GM23338 (cell line): ENCODE measurements at regions not wholly inside any gene's neighbourhood (a gene's known extent, or its start where the extent isn't known, plus 50 kb on each side); places are given as distances from the start of the nearest gene placed in this dataset.

Experiments used
- ATAC-seq: fragments of 200-7000 bp; cut with Tn5 transposase; 3 replicates; pipeline ENCODE4 v1.9.1; 2020
- DNase-seq: peaks from one replicate; pipeline ENCODE4 v3.0.0-alpha.2; 2015; ENCODE audit warnings: low spot score
- H2AFZ ChIP-seq: fragments of 200-600 bp; sonication (generic); 2 replicates; pipeline ENCODE4 v1.8.0; 2016; ENCODE audit warnings: antibody characterized with exemption, mild to moderate bottlenecking, moderate library complexity
- H3F3A ChIP-seq: fragments of 200-600 bp; sonication (generic); replicated peaks from 2 replicates; pipeline ENCODE4 v1.8.0; 2017; ENCODE audit warnings: antibody characterized with exemption, mixed run types, low read depth
- H3K27ac ChIP-seq: fragments of 200-600 bp; sonication (generic); 2 replicates; pipeline ENCODE4 v1.6.1; 2016; ENCODE audit warnings: low read depth
- H3K27me3 ChIP-seq: fragments of 200-600 bp; sonication (generic); 2 replicates; pipeline ENCODE4 v1.8.0; 2016; ENCODE audit warnings: mild to moderate bottlenecking, mixed run types, moderate library complexity; ENCODE audit not compliant: insufficient read depth
- H3K36me3 ChIP-seq: fragments of 200-600 bp; sonication (generic); 2 replicates; pipeline ENCODE4 v1.8.0; 2016; ENCODE audit warnings: mild to moderate bottlenecking; ENCODE audit not compliant: insufficient read depth
- H3K4me1 ChIP-seq: fragments of 200-600 bp; sonication (generic); 2 replicates; pipeline ENCODE4 v1.8.0; 2016; ENCODE audit warnings: mild to moderate bottlenecking, moderate library complexity; ENCODE audit not compliant: insufficient read depth
- H3K4me2 ChIP-seq: fragments of 200-600 bp; sonication (generic); 2 replicates; pipeline ENCODE4 v1.7.1; 2017; ENCODE audit warnings: mixed run types
- H3K4me3 ChIP-seq: fragments of 200-600 bp; sonication (generic); 2 replicates; pipeline ENCODE4 v1.6.1; 2016; ENCODE audit warnings: mixed run types
- H3K79me2 ChIP-seq: fragments of 200-600 bp; sonication (generic); replicated peaks from 2 replicates; pipeline ENCODE4 v1.8.0; 2017; ENCODE audit warnings: mild to moderate bottlenecking; ENCODE audit not compliant: insufficient read depth
- H3K9me2 ChIP-seq: fragments of 200-600 bp; sonication (generic); 2 replicates; pipeline ENCODE4 v1.8.0; 2017; ENCODE audit not compliant: insufficient read depth
- H4K20me1 ChIP-seq: fragments of 200-600 bp; sonication (generic); replicated peaks from 2 replicates; pipeline ENCODE4 v1.8.0; 2017; ENCODE audit warnings: mild to moderate bottlenecking; ENCODE audit not compliant: insufficient read depth
- H3K27ac Mint-ChIP-seq: 2 replicates; pipeline ENCODE4 v1.8.0; 2020; ENCODE audit warnings: inconsistent platforms, mild to moderate bottlenecking, moderate library complexity, mixed read lengths
- H3K27me3 Mint-ChIP-seq: 3 replicates; pipeline ENCODE4 v1.8.0; 2022; ENCODE audit warnings: low read depth, mild to moderate bottlenecking, moderate library complexity, mixed read lengths, inconsistent platforms; ENCODE audit not compliant: insufficient read depth, poor library complexity
- H3K36me3 Mint-ChIP-seq: 3 replicates; pipeline ENCODE4 v1.8.0; 2021; ENCODE audit warnings: low read depth, mild to moderate bottlenecking, inconsistent platforms, moderate library complexity, mixed read lengths
- H3K4me1 Mint-ChIP-seq: 3 replicates; pipeline ENCODE4 v1.8.0; 2020; ENCODE audit warnings: mild to moderate bottlenecking, inconsistent platforms, mixed read lengths
- H3K4me3 Mint-ChIP-seq: 3 replicates; pipeline ENCODE4 v1.8.0; 2021; ENCODE audit warnings: moderate library complexity, mild to moderate bottlenecking, inconsistent platforms, mixed read lengths
- H3K9me3 Mint-ChIP-seq: 3 replicates; pipeline ENCODE4 v1.8.0; 2020; ENCODE audit warnings: moderate library complexity, mild to moderate bottlenecking, inconsistent platforms, mixed read lengths
- CREB1 ChIP-seq: fragments of 250-450 bp; sonication (Bioruptor Pico); IDR thresholded peaks from 2 replicates; pipeline ENCODE4 v1.5.0; 2020; ENCODE audit warnings: low read depth, mild to moderate bottlenecking, moderate library complexity
- CTCF ChIP-seq, 2 experiments: fragments of 200-600 bp in 1 of 2; sonication (generic) in 1 of 2; conservative IDR thresholded peaks; 2 replicates each; pipeline versions ENCODE4 v1.5.1 to v1.6.1; 2016 to 2017; ENCODE audit warnings: antibody characterized with exemption in 2 of 2, low read depth in 2 of 2, mild to moderate bottlenecking in 2 of 2, moderate library complexity in 1 of 2
- ETS1 ChIP-seq: IDR thresholded peaks from 2 replicates; pipeline ENCODE4 v1.6.1; 2016; ENCODE audit warnings: antibody characterized with exemption
- EZH2 ChIP-seq: fragments of 200-600 bp; sonication (generic); IDR thresholded peaks from one replicate; pipeline ENCODE4 v1.8.0; 2017; ENCODE audit warnings: antibody characterized with exemption, mild to moderate bottlenecking, low read depth; ENCODE audit not compliant: unreplicated experiment
- EZH2phosphoT487 ChIP-seq: fragments of 200-600 bp; sonication (generic); IDR thresholded peaks from one replicate; pipeline ENCODE4 v1.8.1; 2018; ENCODE audit warnings: antibody characterized with exemption; ENCODE audit not compliant: unreplicated experiment
- JUNB ChIP-seq: IDR thresholded peaks from one replicate; pipeline ENCODE4 v1.6.1; 2016; ENCODE audit warnings: antibody characterized with exemption; ENCODE audit not compliant: unreplicated experiment
- NANOG ChIP-seq: IDR thresholded peaks from 2 replicates; pipeline ENCODE4 v1.6.1; 2016; ENCODE audit warnings: antibody characterized with exemption, borderline replicate concordance
- POLR2AphosphoS5 ChIP-seq: IDR thresholded peaks from 2 replicates; pipeline ENCODE4 v1.6.1; 2016; ENCODE audit warnings: antibody characterized with exemption, low read depth
- STAT1 ChIP-seq: IDR thresholded peaks from one replicate; pipeline ENCODE4 v1.6.1; 2016; ENCODE audit warnings: antibody characterized with exemption; ENCODE audit not compliant: unreplicated experiment
- ZNF114 ChIP-seq: fragments of 250-450 bp; sonication (Bioruptor Pico); IDR thresholded peaks from 2 replicates; pipeline ENCODE4 v1.5.0; 2020; ENCODE audit warnings: mild to moderate bottlenecking, moderate library complexity
- ZNF331 ChIP-seq: fragments of 250-450 bp; sonication (Bioruptor Pico); IDR thresholded peaks from 2 replicates; pipeline ENCODE4 v1.5.0; 2020; ENCODE audit warnings: low read depth, mild to moderate bottlenecking, moderate library complexity
- TF ChIP-seq, protein P1 (sequence below): fragments of 250-450 bp; sonication (Bioruptor Pico); IDR thresholded peaks from 2 replicates; pipeline ENCODE4 v1.5.0; 2020; ENCODE audit warnings: mild to moderate bottlenecking, moderate library complexity
- TF ChIP-seq, protein P2 (sequence below): IDR thresholded peaks from one replicate; pipeline ENCODE4 v1.6.1; 2018; ENCODE audit warnings: antibody characterized with exemption; ENCODE audit not compliant: unreplicated experiment

DNA sequence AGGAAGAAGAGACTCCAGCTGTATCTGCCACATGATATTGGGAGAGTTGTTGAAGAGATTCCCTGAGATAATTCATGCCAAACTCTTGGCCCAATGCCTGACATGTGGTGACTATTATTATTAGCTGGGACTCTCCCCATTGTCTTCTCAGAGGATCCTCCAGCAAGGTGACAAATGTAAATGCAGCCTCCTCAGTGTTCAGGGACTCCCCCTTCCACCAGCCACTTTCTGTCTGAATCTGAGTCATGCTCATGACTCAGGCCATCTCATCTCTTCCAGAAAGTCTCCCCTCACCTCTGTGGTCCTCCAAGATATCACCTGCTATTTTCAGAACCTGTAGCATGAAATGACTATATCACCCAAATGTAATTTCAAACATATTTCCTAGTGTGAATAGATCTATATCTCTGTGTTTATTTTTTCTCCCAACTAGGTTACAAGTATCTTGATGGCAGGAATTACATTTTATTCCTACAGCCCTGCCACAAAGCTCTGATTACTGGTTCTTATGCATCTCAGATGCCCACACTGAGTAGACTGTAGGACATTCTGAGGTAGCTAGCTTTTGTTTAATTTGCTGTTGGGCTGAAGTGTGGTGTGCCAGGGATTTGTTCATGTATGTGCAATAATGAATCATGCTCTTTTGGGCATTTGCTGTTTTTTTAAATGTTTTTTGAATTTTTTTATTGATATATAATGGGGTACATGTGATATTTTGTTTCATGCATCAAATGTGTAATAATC is 126.6 kb upstream of the IL12B start:
- Histone ChIP-seq H3K79me2 (no peaks in the 10 kb centered on the region), H4K20me1 (no peaks in the 10 kb centered on the region), H3K27me3 (no peaks in the 10 kb centered on the region), H3K9me2 (no peaks in the 10 kb centered on the region), H3F3A (no peaks in the 10 kb centered on the region), H3K27ac (no peak overlapping the region), H3K4me1 (no peaks in the 10 kb centered on the region), H2AFZ (no peak overlapping the region), H3K4me2 (no peak overlapping the region), H3K36me3 (no peaks in the 10 kb centered on the region), H3K4me3 (no peak overlapping the region)
- TF ChIP-seq CREB1 = no peak
- TF ChIP-seq, protein P1, sequence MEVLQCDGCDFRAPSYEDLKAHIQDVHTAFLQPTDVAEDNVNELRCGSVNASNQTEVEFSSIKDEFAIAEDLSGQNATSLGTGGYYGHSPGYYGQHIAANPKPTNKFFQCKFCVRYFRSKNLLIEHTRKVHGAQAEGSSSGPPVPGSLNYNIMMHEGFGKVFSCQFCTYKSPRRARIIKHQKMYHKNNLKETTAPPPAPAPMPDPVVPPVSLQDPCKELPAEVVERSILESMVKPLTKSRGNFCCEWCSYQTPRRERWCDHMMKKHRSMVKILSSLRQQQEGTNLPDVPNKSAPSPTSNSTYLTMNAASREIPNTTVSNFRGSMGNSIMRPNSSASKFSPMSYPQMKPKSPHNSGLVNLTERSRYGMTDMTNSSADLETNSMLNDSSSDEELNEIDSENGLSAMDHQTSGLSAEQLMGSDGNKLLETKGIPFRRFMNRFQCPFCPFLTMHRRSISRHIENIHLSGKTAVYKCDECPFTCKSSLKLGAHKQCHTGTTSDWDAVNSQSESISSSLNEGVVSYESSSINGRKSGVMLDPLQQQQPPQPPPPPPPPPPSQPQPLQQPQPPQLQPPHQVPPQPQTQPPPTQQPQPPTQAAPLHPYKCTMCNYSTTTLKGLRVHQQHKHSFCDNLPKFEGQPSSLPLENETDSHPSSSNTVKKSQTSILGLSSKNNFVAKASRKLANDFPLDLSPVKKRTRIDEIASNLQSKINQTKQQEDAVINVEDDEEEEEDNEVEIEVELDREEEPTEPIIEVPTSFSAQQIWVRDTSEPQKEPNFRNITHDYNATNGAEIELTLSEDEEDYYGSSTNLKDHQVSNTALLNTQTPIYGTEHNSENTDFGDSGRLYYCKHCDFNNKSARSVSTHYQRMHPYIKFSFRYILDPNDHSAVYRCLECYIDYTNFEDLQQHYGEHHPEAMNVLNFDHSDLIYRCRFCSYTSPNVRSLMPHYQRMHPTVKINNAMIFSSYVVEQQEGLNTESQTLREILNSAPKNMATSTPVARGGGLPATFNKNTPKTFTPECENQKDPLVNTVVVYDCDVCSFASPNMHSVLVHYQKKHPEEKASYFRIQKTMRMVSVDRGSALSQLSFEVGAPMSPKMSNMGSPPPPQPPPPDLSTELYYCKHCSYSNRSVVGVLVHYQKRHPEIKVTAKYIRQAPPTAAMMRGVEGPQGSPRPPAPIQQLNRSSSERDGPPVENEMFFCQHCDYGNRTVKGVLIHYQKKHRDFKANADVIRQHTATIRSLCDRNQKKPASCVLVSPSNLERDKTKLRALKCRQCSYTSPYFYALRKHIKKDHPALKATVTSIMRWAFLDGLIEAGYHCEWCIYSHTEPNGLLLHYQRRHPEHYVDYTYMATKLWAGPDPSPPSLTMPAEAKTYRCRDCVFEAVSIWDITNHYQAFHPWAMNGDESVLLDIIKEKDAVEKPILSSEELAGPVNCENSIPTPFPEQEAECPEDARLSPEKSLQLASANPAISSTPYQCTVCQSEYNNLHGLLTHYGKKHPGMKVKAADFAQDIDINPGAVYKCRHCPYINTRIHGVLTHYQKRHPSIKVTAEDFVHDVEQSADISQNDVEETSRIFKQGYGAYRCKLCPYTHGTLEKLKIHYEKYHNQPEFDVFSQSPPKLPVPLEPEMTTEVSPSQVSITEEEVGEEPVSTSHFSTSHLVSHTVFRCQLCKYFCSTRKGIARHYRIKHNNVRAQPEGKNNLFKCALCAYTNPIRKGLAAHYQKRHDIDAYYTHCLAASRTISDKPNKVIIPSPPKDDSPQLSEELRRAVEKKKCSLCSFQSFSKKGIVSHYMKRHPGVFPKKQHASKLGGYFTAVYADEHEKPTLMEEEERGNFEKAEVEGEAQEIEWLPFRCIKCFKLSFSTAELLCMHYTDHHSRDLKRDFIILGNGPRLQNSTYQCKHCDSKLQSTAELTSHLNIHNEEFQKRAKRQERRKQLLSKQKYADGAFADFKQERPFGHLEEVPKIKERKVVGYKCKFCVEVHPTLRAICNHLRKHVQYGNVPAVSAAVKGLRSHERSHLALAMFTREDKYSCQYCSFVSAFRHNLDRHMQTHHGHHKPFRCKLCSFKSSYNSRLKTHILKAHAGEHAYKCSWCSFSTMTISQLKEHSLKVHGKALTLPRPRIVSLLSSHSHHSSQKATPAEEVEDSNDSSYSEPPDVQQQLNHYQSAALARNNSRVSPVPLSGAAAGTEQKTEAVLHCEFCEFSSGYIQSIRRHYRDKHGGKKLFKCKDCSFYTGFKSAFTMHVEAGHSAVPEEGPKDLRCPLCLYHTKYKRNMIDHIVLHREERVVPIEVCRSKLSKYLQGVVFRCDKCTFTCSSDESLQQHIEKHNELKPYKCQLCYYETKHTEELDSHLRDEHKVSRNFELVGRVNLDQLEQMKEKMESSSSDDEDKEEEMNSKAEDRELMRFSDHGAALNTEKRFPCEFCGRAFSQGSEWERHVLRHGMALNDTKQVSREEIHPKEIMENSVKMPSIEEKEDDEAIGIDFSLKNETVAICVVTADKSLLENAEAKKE (CRISPR knock-in tag) = no peak
- TF ChIP-seq POLR2AphosphoS5 = no peak
- TF ChIP-seq ZNF331 (CRISPR knock-in tag) = no peak
- no peak for TF ChIP-seq EZH2
- no peak for TF ChIP-seq EZH2phosphoT487
- no peak for TF ChIP-seq ETS1
- TF ChIP-seq JUNB = no peak
- TF ChIP-seq, protein P2, sequence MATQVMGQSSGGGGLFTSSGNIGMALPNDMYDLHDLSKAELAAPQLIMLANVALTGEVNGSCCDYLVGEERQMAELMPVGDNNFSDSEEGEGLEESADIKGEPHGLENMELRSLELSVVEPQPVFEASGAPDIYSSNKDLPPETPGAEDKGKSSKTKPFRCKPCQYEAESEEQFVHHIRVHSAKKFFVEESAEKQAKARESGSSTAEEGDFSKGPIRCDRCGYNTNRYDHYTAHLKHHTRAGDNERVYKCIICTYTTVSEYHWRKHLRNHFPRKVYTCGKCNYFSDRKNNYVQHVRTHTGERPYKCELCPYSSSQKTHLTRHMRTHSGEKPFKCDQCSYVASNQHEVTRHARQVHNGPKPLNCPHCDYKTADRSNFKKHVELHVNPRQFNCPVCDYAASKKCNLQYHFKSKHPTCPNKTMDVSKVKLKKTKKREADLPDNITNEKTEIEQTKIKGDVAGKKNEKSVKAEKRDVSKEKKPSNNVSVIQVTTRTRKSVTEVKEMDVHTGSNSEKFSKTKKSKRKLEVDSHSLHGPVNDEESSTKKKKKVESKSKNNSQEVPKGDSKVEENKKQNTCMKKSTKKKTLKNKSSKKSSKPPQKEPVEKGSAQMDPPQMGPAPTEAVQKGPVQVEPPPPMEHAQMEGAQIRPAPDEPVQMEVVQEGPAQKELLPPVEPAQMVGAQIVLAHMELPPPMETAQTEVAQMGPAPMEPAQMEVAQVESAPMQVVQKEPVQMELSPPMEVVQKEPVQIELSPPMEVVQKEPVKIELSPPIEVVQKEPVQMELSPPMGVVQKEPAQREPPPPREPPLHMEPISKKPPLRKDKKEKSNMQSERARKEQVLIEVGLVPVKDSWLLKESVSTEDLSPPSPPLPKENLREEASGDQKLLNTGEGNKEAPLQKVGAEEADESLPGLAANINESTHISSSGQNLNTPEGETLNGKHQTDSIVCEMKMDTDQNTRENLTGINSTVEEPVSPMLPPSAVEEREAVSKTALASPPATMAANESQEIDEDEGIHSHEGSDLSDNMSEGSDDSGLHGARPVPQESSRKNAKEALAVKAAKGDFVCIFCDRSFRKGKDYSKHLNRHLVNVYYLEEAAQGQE = no peak
- TF ChIP-seq STAT1 = no peak
- no peak for TF ChIP-seq CTCF (conservative IDR thresholded peaks at IDR 0.05; ENCODE audit: low read depth in 2 of 2)
- no peak for TF ChIP-seq NANOG
- no peak for TF ChIP-seq ZNF114
- H3K36me3 Mint-ChIP-seq = no peaks in the 10 kb centered on the region
- no peak for DNase-seq
- no peak overlapping the region for H3K4me3 Mint-ChIP-seq
- peaks cover 3% of the 10 kb centered on the region for H3K27me3 Mint-ChIP-seq
- ATAC-seq = no peak
- no peaks in the 10 kb centered on the region for H3K4me1 Mint-ChIP-seq
- H3K27ac Mint-ChIP-seq = no peak overlapping the region
- no peaks in the 10 kb centered on the region for H3K9me3 Mint-ChIP-seq
